Keratinocyte (primary cell): ENCODE measurements at regions not wholly inside any gene's neighbourhood (a gene's known extent, or its start where the extent isn't known, plus 50 kb on each side); places are given as distances from the start of the nearest gene placed in this dataset.

Source experiments
- DNase-seq: peaks from one replicate; pipeline ENCODE4 v3.0.0-alpha.2; 2011; ENCODE audit warnings: low read depth, missing footprints, low spot score
- FAIRE-seq: peaks from 2 replicates; lab custom pipeline; 2011; peaks lifted over from hg19 to GRCh38; lab: Jason Lieb, UNC
- H2AFZ ChIP-seq: 2 replicates; pipeline ENCODE4 v1.6.0; 2012; ENCODE audit warnings: low read length, control low read depth, inconsistent platforms; ENCODE audit not compliant: control insufficient read depth
- H3K27ac ChIP-seq: 2 replicates; pipeline ENCODE4 v1.5.1; 2011; ENCODE audit warnings: low read length; ENCODE audit not compliant: control insufficient read depth, insufficient read depth
- H3K27me3 ChIP-seq: 3 replicates; pipeline ENCODE4 v1.6.0; 2011; ENCODE audit warnings: low read length; ENCODE audit not compliant: control insufficient read depth, insufficient read depth; ENCODE audit errors: extremely low read depth
- H3K36me3 ChIP-seq, 2 experiments: 2 replicates in 1 of 2; 3 replicates in 1 of 2; pipeline ENCODE4 v1.5.1; 2011; ENCODE audit warnings: low read length in 2 of 2, mild to moderate bottlenecking in 1 of 2; ENCODE audit not compliant: control insufficient read depth in 2 of 2, insufficient read depth in 2 of 2; ENCODE audit errors: extremely low read depth in 1 of 2
- H3K4me1 ChIP-seq: 3 replicates; pipeline ENCODE4 v1.5.1; 2011; ENCODE audit warnings: low read length; ENCODE audit not compliant: control insufficient read depth, insufficient read depth; ENCODE audit errors: extremely low read depth
- H3K4me2 ChIP-seq: 3 replicates; pipeline ENCODE4 v1.6.0; 2011; ENCODE audit warnings: low read depth, low read length; ENCODE audit not compliant: control insufficient read depth, insufficient read depth; ENCODE audit errors: extremely low read depth
- H3K4me3 ChIP-seq, 3 experiments: fragments of 200-600 bp in 1 of 3; sonication (generic) in 1 of 3; 2 replicates in 2 of 3; 3 replicates in 1 of 3; pipeline ENCODE4 v1.5.1; 2011 to 2016; ENCODE audit warnings: low read length in 3 of 3, mild to moderate bottlenecking in 3 of 3, control low read depth in 2 of 3, inconsistent platforms in 1 of 3, low read depth in 1 of 3, mixed read lengths in 1 of 3, mixed run types in 1 of 3, moderate library complexity in 1 of 3; ENCODE audit not compliant: control insufficient read depth in 2 of 3, insufficient read depth in 2 of 3; ENCODE audit errors: extremely low read depth in 1 of 3
- H3K79me2 ChIP-seq: 2 replicates; pipeline ENCODE4 v1.6.0; 2012; ENCODE audit warnings: low read length; ENCODE audit not compliant: control insufficient read depth, insufficient read depth
- H3K9ac ChIP-seq: 3 replicates; pipeline ENCODE4 v1.6.0; 2011; ENCODE audit warnings: low read length; ENCODE audit not compliant: control insufficient read depth, insufficient read depth; ENCODE audit errors: extremely low read depth
- H3K9me1 ChIP-seq: 3 replicates; pipeline ENCODE4 v1.6.0; 2011; ENCODE audit warnings: low read length; ENCODE audit not compliant: control insufficient read depth, insufficient read depth; ENCODE audit errors: extremely low read depth
- H3K9me3 ChIP-seq: 2 replicates; pipeline ENCODE4 v1.5.1; 2012; ENCODE audit warnings: low read depth, low read length; ENCODE audit not compliant: control insufficient read depth
- H4K20me1 ChIP-seq: 3 replicates; pipeline ENCODE4 v1.6.0; 2011; ENCODE audit warnings: low read length; ENCODE audit not compliant: control insufficient read depth, insufficient read depth; ENCODE audit errors: extremely low read depth
- CTCF ChIP-seq, 3 experiments: IDR thresholded peaks in 1 of 3; conservative IDR thresholded peaks in 1 of 3; optimal IDR thresholded peaks in 1 of 3; 2 replicates in 2 of 3; 3 replicates in 1 of 3; pipeline versions ENCODE3 to v1.5.1; 2011; ENCODE audit warnings: low read length in 3 of 3, mild to moderate bottlenecking in 3 of 3, moderate library complexity in 2 of 3, control low read depth in 1 of 3, inconsistent platforms in 1 of 3; ENCODE audit not compliant: insufficient read depth in 2 of 3; ENCODE audit errors: extremely low read depth in 1 of 3
- EZH2 ChIP-seq: IDR thresholded peaks from one replicate; pipeline ENCODE4 v1.6.1; 2012; ENCODE audit warnings: inconsistent platforms, mild to moderate bottlenecking, low read length, moderate library complexity
- dilution Hi-C: fragments of 300-500 bp; cut with MboI; formaldehyde crosslinking; loops from one replicate; pipeline ENCODE4 v1.7.0; 2020; ENCODE audit warnings: low sequenced_read_pairs; ENCODE audit not compliant: extremely low pct_ligation_motif_present

- no peaks in the 10 kb centered on the region for H4K20me1 ChIP-seq
- dilution Hi-C loops: no loop called here
- no peaks in the 10 kb centered on the region for H3K4me1 ChIP-seq
- H3K9me1 ChIP-seq: no peaks in the 10 kb centered on the region
- no peak for DNase-seq
- no peak overlapping the region for H3K9ac ChIP-seq
- TF ChIP-seq EZH2: no peak
- no peak for TF ChIP-seq CTCF (optimal IDR thresholded peaks at IDR 0.05 in 1 of 3, IDR thresholded peaks at IDR 0.05 in 1 of 3, conservative IDR thresholded peaks at IDR 0.05 in 1 of 3; ENCODE audit: extremely low read depth in 1 of 3, insufficient read depth in 2 of 3, low read length in 3 of 3)
- H3K27me3 ChIP-seq: no peaks in the 10 kb centered on the region
- H3K27ac ChIP-seq: no peak overlapping the region
- H3K4me3 ChIP-seq: no peak overlapping the region
- FAIRE-seq: no peak
- no peak overlapping the region for H2AFZ ChIP-seq
- no peaks in the 10 kb centered on the region for H3K79me2 ChIP-seq
- no peaks in the 10 kb centered on the region for H3K36me3 ChIP-seq
- no peaks in the 10 kb centered on the region for H3K9me3 ChIP-seq
- H3K4me2 ChIP-seq: no peak overlapping the region
Measured at GRCh38 chr3:152104847-152105415, 163.8 kb upstream of the MBNL1 start.

DNA sequence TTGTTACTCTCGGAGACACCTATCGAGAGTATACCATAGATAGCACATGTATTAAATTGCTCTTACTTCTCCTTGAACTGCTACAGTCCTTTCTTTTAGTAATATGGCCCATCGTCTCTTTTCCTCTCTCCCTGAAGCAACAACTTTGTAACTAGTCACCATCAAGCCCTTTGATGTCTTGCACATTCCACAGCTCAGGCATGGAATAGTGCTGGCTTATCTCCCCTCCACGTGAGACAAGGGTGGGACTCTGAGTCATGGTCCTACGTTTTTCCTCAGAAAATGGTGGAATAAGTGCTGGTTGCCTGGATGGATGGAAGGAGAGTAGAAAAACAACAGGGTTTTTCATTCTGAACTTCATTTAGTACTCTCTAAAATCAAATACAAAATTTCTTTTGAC, 163.3 kb upstream of the MBNL1 start:
- DNase-seq: no peak
- dilution Hi-C loops: no loop called here
- Histone ChIP-seq H3K9ac (no peak overlapping the region), H3K27me3 (no peaks in the 10 kb centered on the region), H3K36me3 (no peaks in the 10 kb centered on the region), H4K20me1 (no peaks in the 10 kb centered on the region), H3K4me2 (no peak overlapping the region), H2AFZ (no peak overlapping the region), H3K9me3 (no peaks in the 10 kb centered on the region), H3K79me2 (no peaks in the 10 kb centered on the region), H3K9me1 (no peaks in the 10 kb centered on the region), H3K4me1 (no peaks in the 10 kb centered on the region), H3K4me3 (no peak overlapping the region), H3K27ac (no peak overlapping the region)
- TF ChIP-seq CTCF (optimal IDR thresholded peaks at IDR 0.05 in 1 of 3, IDR thresholded peaks at IDR 0.05 in 1 of 3, conservative IDR thresholded peaks at IDR 0.05 in 1 of 3; ENCODE audit: extremely low read depth in 1 of 3, insufficient read depth in 2 of 3, low read length in 3 of 3) (no peak), EZH2 (no peak)
- FAIRE-seq: no peak
